IMR-90 (cell line): ENCODE measurements at regions not wholly inside any gene's neighbourhood (a gene's known extent, or its start where the extent isn't known, plus 50 kb on each side); places are given as distances from the start of the nearest gene placed in this dataset.

Source experiments
- ATAC-seq: fragments of 200-7000 bp; cut with Tn5 transposase; 2 replicates; pipeline ENCODE4 v1.9.1; 2020; ENCODE audit warnings: low read depth, mild to moderate bottlenecking, moderate library complexity
- BruUV-seq: library from RNA; stranded (reverse); fragments of 400-500 nt; replicated peaks from 2 replicates; lab custom pipeline; 2021; lab: Mats Ljungman, UMichigan
- CTCF ChIA-PET: fragments of 300-600 bp; formaldehyde crosslinking; extraction: SDS; loops from one replicate; lab custom pipeline; 2021; ENCODE audit warnings: antibody characterized with exemption; lab: Yijun Ruan, JAX
- POLR2A ChIA-PET: fragments of 300-600 bp; sonication (Branson Sonifier 250); formaldehyde crosslinking; loops from one replicate; lab custom pipeline; 2022; ENCODE audit warnings: antibody characterized with exemption; ENCODE audit not compliant: unreplicated experiment; lab: Charles Lee
- DNase-seq: peaks from one replicate; pipeline ENCODE4 v3.0.0; 2013
- H2AFZ ChIP-seq: replicated peaks from 2 replicates; pipeline ENCODE3; 2013; ENCODE audit warnings: low read length, mild to moderate bottlenecking; ENCODE audit not compliant: poor library complexity
- H2AK5ac ChIP-seq: 2 replicates; pipeline ENCODE4 v1.6.1; 2013; ENCODE audit warnings: low read depth, low read length, inconsistent platforms
- H2AK9ac ChIP-seq: replicated peaks from 2 replicates; pipeline ENCODE3; 2013; ENCODE audit warnings: mild to moderate bottlenecking, low read depth, low read length, moderate library complexity; ENCODE audit not compliant: poor library complexity
- H2BK120ac ChIP-seq: 2 replicates; pipeline ENCODE4 v1.6.1; 2013; ENCODE audit warnings: low read depth, low read length, inconsistent platforms
- H2BK15ac ChIP-seq: 3 replicates; pipeline ENCODE4 v1.6.1; 2013; ENCODE audit warnings: low read depth, low read length, inconsistent platforms
- H2BK20ac ChIP-seq: 2 replicates; pipeline ENCODE4 v1.6.1; 2013; ENCODE audit warnings: low read depth, mild to moderate bottlenecking, inconsistent platforms, low read length, moderate library complexity
- H2BK5ac ChIP-seq: 2 replicates; pipeline ENCODE4 v1.6.1; 2013; ENCODE audit warnings: mild to moderate bottlenecking, low read depth, low read length, inconsistent platforms; ENCODE audit not compliant: poor library complexity, severe bottlenecking
- H3K14ac ChIP-seq: replicated peaks from 2 replicates; pipeline ENCODE4 v1.6.1; 2013; ENCODE audit warnings: low read depth, low read length, inconsistent platforms
- H3K18ac ChIP-seq: 2 replicates; pipeline ENCODE4 v1.6.1; 2013; ENCODE audit warnings: low read depth, low read length, control low read depth
- H3K23ac ChIP-seq: 2 replicates; pipeline ENCODE4 v1.6.1; 2013; ENCODE audit warnings: low read depth, low read length, inconsistent platforms
- H3K27ac ChIP-seq: 2 replicates; pipeline ENCODE4 v1.5.1; 2013; ENCODE audit warnings: mild to moderate bottlenecking, control low read depth, low read length; ENCODE audit not compliant: insufficient read depth
- H3K27me3 ChIP-seq: 2 replicates; pipeline ENCODE4 v1.6.1; 2013; ENCODE audit warnings: low read length; ENCODE audit not compliant: control insufficient read depth, insufficient read depth
- H3K36me3 ChIP-seq: 2 replicates; pipeline ENCODE4 v1.6.1; 2013; ENCODE audit warnings: low read length, mixed read lengths; ENCODE audit not compliant: control insufficient read depth, insufficient read depth
- H3K4ac ChIP-seq: 2 replicates; pipeline ENCODE4 v1.6.1; 2013; ENCODE audit warnings: low read depth, low read length, inconsistent platforms
- H3K4me1 ChIP-seq: 2 replicates; pipeline ENCODE4 v1.6.1; 2013; ENCODE audit warnings: low read length, mixed read lengths; ENCODE audit not compliant: control insufficient read depth, insufficient read depth
- H3K4me2 ChIP-seq: 2 replicates; pipeline ENCODE4 v1.6.1; 2013; ENCODE audit warnings: low read depth, mild to moderate bottlenecking, control low read depth, low read length, moderate library complexity
- H3K4me3 ChIP-seq: 2 replicates; pipeline ENCODE4 v1.5.1; 2013; ENCODE audit warnings: low read depth, mild to moderate bottlenecking, control low read depth, low read length, moderate library complexity; ENCODE audit not compliant: insufficient read depth
- H3K56ac ChIP-seq: 2 replicates; pipeline ENCODE4 v1.6.1; 2013; ENCODE audit warnings: low read length, inconsistent platforms; ENCODE audit not compliant: insufficient read depth; ENCODE audit errors: extremely low read depth
- H3K79me1 ChIP-seq, 2 experiments: 2 replicates each; pipeline ENCODE4 v1.6.1; 2013; ENCODE audit warnings: low read length in 2 of 2, inconsistent platforms in 1 of 2, low read depth in 1 of 2
- H3K9ac ChIP-seq: 2 replicates; pipeline ENCODE4 v1.6.1; 2013; ENCODE audit warnings: low read depth, low read length, control low read depth
- H3K9me1 ChIP-seq: 2 replicates; pipeline ENCODE4 v1.6.1; 2013; ENCODE audit warnings: low read length, inconsistent platforms; ENCODE audit not compliant: insufficient read depth
- H3K9me3 ChIP-seq: 2 replicates; pipeline ENCODE4 v1.6.1; 2013; ENCODE audit warnings: low read length; ENCODE audit not compliant: control insufficient read depth, insufficient read depth
- H4K20me1 ChIP-seq: 2 replicates; pipeline ENCODE4 v1.6.1; 2013; ENCODE audit warnings: low read length, inconsistent platforms; ENCODE audit not compliant: insufficient read depth
- H4K5ac ChIP-seq: 2 replicates; pipeline ENCODE4 v1.6.1; 2013; ENCODE audit warnings: mild to moderate bottlenecking, low read depth, low read length, control low read depth
- H4K8ac ChIP-seq, 2 experiments: 2 replicates each; pipeline ENCODE4 v1.6.1; 2013; ENCODE audit warnings: low read depth in 2 of 2, low read length in 2 of 2, control low read depth in 1 of 2, inconsistent platforms in 1 of 2
- H4K91ac ChIP-seq: 2 replicates; pipeline ENCODE4 v1.6.1; 2013; ENCODE audit warnings: low read depth, low read length, inconsistent platforms; ENCODE audit not compliant: insufficient read depth
- BHLHE40 ChIP-seq: fragments of 150-350 bp; IDR thresholded peaks from 2 replicates; pipeline ENCODE4 v1.6.1; 2016; ENCODE audit warnings: mild to moderate bottlenecking, low read depth, low read length
- CEBPB ChIP-seq: IDR thresholded peaks from 2 replicates; pipeline ENCODE4 v1.6.1; 2012; ENCODE audit warnings: low read depth, low read length, improper control_type of control experiment
- CHD1 ChIP-seq: IDR thresholded peaks from 2 replicates; pipeline ENCODE4 v1.6.1; 2012; ENCODE audit warnings: low read depth, low read length, improper control_type of control experiment
- CTCF ChIP-seq: conservative IDR thresholded peaks from 2 replicates; pipeline ENCODE4 v1.5.1; 2012; ENCODE audit warnings: mild to moderate bottlenecking, low read depth, low read length, improper control_type of control experiment
- ELK1 ChIP-seq: fragments of 150-350 bp; IDR thresholded peaks from 2 replicates; pipeline ENCODE4 v1.6.1; 2016; ENCODE audit warnings: low read depth, mild to moderate bottlenecking, low read length, moderate library complexity, borderline replicate concordance
- FOS ChIP-seq: fragments of 150-350 bp; IDR thresholded peaks from 2 replicates; pipeline ENCODE4 v1.6.1; 2016; ENCODE audit warnings: low read depth, low read length
- MAFK ChIP-seq: IDR thresholded peaks from 2 replicates; pipeline ENCODE4 v1.6.1; 2012; ENCODE audit warnings: low read depth, low read length, improper control_type of control experiment
- MAZ ChIP-seq: IDR thresholded peaks from 2 replicates; pipeline ENCODE4 v1.6.1; 2012; ENCODE audit warnings: low read depth, mild to moderate bottlenecking, low read length, improper control_type of control experiment, moderate library complexity, borderline replicate concordance
- MXI1 ChIP-seq: IDR thresholded peaks from 2 replicates; pipeline ENCODE4 v1.6.1; 2012; ENCODE audit warnings: low read depth, mild to moderate bottlenecking, low read length, moderate library complexity, borderline replicate concordance
- NFE2L2 ChIP-seq: fragments of 150-350 bp; IDR thresholded peaks from 2 replicates; pipeline ENCODE4 v1.6.1; 2016; ENCODE audit warnings: low read depth, mild to moderate bottlenecking, low read length
- POLR2A ChIP-seq: IDR thresholded peaks from 2 replicates; pipeline ENCODE4 v1.6.1; 2012; ENCODE audit warnings: mild to moderate bottlenecking, low read depth, low read length
- RAD21 ChIP-seq: IDR thresholded peaks from 2 replicates; pipeline ENCODE4 v1.6.1; 2012; ENCODE audit warnings: low read length, improper control_type of control experiment
- RCOR1 ChIP-seq: IDR thresholded peaks from 2 replicates; pipeline ENCODE4 v1.6.1; 2012; ENCODE audit warnings: mild to moderate bottlenecking, low read length, improper control_type of control experiment; ENCODE audit not compliant: insufficient replicate concordance
- RFX5 ChIP-seq: IDR thresholded peaks from 2 replicates; pipeline ENCODE4 v1.8.0; 2012; ENCODE audit warnings: low read depth, mild to moderate bottlenecking, low read length, moderate library complexity
- SMC3 ChIP-seq: fragments of 150-350 bp; IDR thresholded peaks from 2 replicates; pipeline ENCODE4 v1.6.1; 2016; ENCODE audit warnings: low read depth, mild to moderate bottlenecking, antibody characterized with exemption, low read length, moderate library complexity
- USF2 ChIP-seq: fragments of 150-350 bp; IDR thresholded peaks from 2 replicates; pipeline ENCODE4 v1.6.1; 2017; ENCODE audit warnings: mild to moderate bottlenecking, antibody characterized with exemption, low read length, low read depth
- WGBS, 2 experiments: methylation state at CpG; one replicate each; pipeline versions ENCODE4 v1.1.5 to v1.1.7; 2013; ENCODE audit warnings: missing lambda C conversion rate in 2 of 2; ENCODE audit not compliant: insufficient read length in 1 of 2; ENCODE audit errors: extremely low coverage in 2 of 2; 5-methylcytosine and 5-hydroxymethylcytosine counted together
- dilution Hi-C: fragments of 300-500 bp; cut with HindIII; formaldehyde crosslinking; loops from one replicate; pipeline ENCODE4 v1.14.3; 2018; ENCODE audit warnings: low sequenced_read_pairs; ENCODE audit not compliant: unreplicated experiment
- in situ Hi-C: fragments of 300-500 bp; cut with MboI; formaldehyde crosslinking; loops from 3 replicates; pipeline ENCODE4 v1.14.3; 2019; ENCODE audit warnings: low sequenced_read_pairs, inconsistent platforms, mixed read lengths
- intact Hi-C: fragments of 100-400 bp; cut with micrococcal nuclease; formaldehyde crosslinking; loops from 2 replicates; pipeline ENCODE4 v1.10.0; 2022

- H3K4me3 ChIP-seq: no peak overlapping the region
- in situ Hi-C loops: no loop called here
- H2BK20ac ChIP-seq: no peak overlapping the region
- intact Hi-C loops: no loop called here
- H3K27me3 ChIP-seq: peaks cover 14% of the 10 kb centered on the region
- dilution Hi-C loops: no loop called here
- CTCF ChIA-PET: no interaction called here
- TF ChIP-seq BHLHE40: no peak
- no peak for TF ChIP-seq CEBPB
- TF ChIP-seq RFX5: no peak
- TF ChIP-seq SMC3: no peak
- TF ChIP-seq FOS: no peak
- no peak for TF ChIP-seq MAFK
- no peak for TF ChIP-seq RCOR1
- TF ChIP-seq MAZ: no peak
- TF ChIP-seq CHD1: no peak
- TF ChIP-seq NFE2L2: no peak
- no peak for TF ChIP-seq RAD21
- no peak for TF ChIP-seq MXI1
- TF ChIP-seq ELK1: no peak
- no peak for TF ChIP-seq CTCF
- no peak for TF ChIP-seq POLR2A
- TF ChIP-seq USF2: no peak
- no peak overlapping the region for H2AK9ac ChIP-seq
- DNase-seq (no peak), ATAC-seq (no peak)
- no peaks in the 10 kb centered on the region for H3K9me3 ChIP-seq
- H3K56ac ChIP-seq: no peak overlapping the region
- no peak overlapping the region for H2AFZ ChIP-seq
- H2AK5ac ChIP-seq: no peak overlapping the region
- H4K5ac ChIP-seq: no peak overlapping the region
- no peak overlapping the region for H4K91ac ChIP-seq
- H2BK5ac ChIP-seq: no peak overlapping the region
- H3K14ac ChIP-seq: no peak overlapping the region
- no peak overlapping the region for H2BK15ac ChIP-seq
- no peak overlapping the region for H3K18ac ChIP-seq
- H3K4me1 ChIP-seq: no peaks in the 10 kb centered on the region
- no peaks in the 10 kb centered on the region for H4K20me1 ChIP-seq
- no TSS peak for BruUV-seq
- no peak overlapping the region for H3K23ac ChIP-seq
- no peaks in the 10 kb centered on the region for H3K79me1 ChIP-seq
- no peaks in the 10 kb centered on the region for H3K36me3 ChIP-seq
- H3K27ac ChIP-seq: no peak overlapping the region
- no peak overlapping the region for H2BK120ac ChIP-seq
- H4K8ac ChIP-seq: no peak overlapping the region
- H3K4ac ChIP-seq: no peak overlapping the region
- POLR2A ChIA-PET: no interaction called here
- no peaks in the 10 kb centered on the region for H3K9me1 ChIP-seq
- 93% methylated on average over 9 of the region's 29 CpGs; no CpG with 5 or more reads in 1 of the 2 experiments for WGBS, 2 experiments
- H3K4me2 ChIP-seq: no peak overlapping the region
- no peak overlapping the region for H3K9ac ChIP-seq
Measured at GRCh38 chr20:63132715-63133471, 83.0 kb downstream of the YTHDF1 start.
